ENCODE measurements at regions not wholly inside any gene's neighbourhood (a gene's known extent, or its start where the extent isn't known, plus 50 kb on each side); places are given as distances from the start of the nearest gene placed in this dataset.

DNA sequence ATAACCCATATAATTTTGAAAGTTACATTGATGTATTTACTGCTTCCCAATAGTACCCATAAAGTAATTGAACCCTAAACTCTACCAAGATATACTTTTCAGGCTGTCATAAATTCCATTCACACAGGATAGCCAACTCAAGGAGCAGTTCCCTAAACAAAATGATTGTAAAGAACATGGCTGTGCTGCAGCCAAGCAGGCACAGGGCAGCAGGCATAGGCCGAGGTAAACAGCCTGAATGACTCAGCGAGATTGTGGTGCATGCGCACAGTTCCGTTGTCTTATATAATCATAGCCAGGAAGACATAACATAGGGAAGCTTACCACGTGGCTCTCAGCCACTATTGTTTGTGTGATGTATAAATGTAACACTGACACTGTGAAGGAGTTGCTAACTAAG, 344.9 kb downstream of the FSCB start:
- Histone ChIP-seq H3K36me3 (no peaks in the 10 kb centered on the region), H3K27me3 (no peaks in the 10 kb centered on the region), H3K4me3 (no peak overlapping the region), H3K4me1 (no peaks in the 10 kb centered on the region), H3K9me3 (no peaks in the 10 kb centered on the region), H3K27ac (no peak overlapping the region)
- WGBS, 2 donors = 80 to 81% methylated on average over 5 of the region's 5 CpGs
- no peak for FAIRE-seq
- no peak for DNase-seq
- intact Hi-C loops (cut with DNase I) = no loop called here
- ATAC-seq = no peak
- TF ChIP-seq CTCF (IDR thresholded peaks at IDR 0.05) = no peak

GRCh38 chr14:44154874-44155273, 352.2 kb downstream of the FSCB start:
- ATAC-seq (no peak), DNase-seq (no peak), FAIRE-seq (no peak)
- intact Hi-C loops (cut with DNase I) = no loop called here
- Histone ChIP-seq H3K27ac (no peak overlapping the region), H3K27me3 (no peaks in the 10 kb centered on the region), H3K4me3 (no peak overlapping the region), H3K4me1 (no peaks in the 10 kb centered on the region), H3K36me3 (no peaks in the 10 kb centered on the region), H3K9me3 (no peaks in the 10 kb centered on the region)
- TF ChIP-seq CTCF (IDR thresholded peaks at IDR 0.05) = no peak

- FAIRE-seq = no peak
- no peak for ATAC-seq
- WGBS, 2 donors = 84 to 95% methylated on average over 1 of the region's 1 CpG
Observed at GRCh38 chr14:44154446-44154845, 352.6 kb downstream of the FSCB start.

DNA sequence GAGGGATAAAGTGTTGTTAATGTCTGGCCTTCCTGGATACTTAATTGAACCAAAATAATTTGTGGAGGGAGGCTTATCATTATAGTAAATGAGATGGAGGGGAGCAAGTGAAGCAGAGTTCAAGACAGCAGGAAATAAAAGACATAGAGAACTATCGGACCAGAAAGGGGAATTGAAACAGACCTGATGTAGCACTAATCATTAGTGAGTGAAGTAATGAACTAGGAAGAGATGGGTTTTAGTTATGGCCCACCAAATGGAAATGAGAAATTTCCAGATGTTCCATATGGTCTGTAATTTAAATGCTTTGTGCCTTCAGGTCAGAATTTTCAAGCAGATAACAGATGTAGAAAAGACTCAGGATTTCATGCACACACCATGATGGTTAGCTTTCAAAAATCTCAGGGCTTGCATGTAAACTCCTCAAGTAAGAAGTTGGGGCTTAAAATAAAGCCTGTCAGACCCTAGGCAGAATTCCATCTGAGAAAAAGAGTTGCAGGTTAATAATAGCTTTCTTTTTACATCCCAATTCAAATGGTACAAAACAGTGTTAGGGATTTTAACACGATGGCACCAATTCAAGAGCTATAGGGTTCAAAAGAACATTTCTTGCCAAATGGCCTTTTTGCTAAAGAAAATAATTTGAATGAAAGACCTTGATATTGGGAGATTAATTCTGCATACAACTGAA, 355.8 kb downstream of the FSCB start:
- Histone ChIP-seq H3K27ac (no peak overlapping the region), H3K27me3 (no peaks in the 10 kb centered on the region), H3K9me3 (no peaks in the 10 kb centered on the region), H3K4me1 (no peaks in the 10 kb centered on the region), H3K36me3 (no peaks in the 10 kb centered on the region), H3K4me3 (no peak overlapping the region)
- 69 to 82% methylated on average over 2 of the region's 2 CpGs for WGBS, 2 donors
- no peak for TF ChIP-seq CTCF (IDR thresholded peaks at IDR 0.05)
- ATAC-seq = no peak
- no peak for FAIRE-seq
- no peak for DNase-seq
- intact Hi-C loops (cut with DNase I) = no loop called here

More at GRCh38 chr14:44154446-44154845, 352.6 kb downstream of the FSCB start:
- peak in 1 of 6 donors; percentile 23 for DNase-seq
- Histone ChIP-seq H3K27ac (no peak overlapping the region), H3K4me3 (no peak overlapping the region), H3K36me3 (no peaks in the 10 kb centered on the region), H3K27me3 (no peaks in the 10 kb centered on the region), H3K9me3 (no peaks in the 10 kb centered on the region), H3K4me1 (no peaks in the 10 kb centered on the region)
- TF ChIP-seq CTCF (IDR thresholded peaks at IDR 0.05) = no peak
- intact Hi-C loops (cut with DNase I) = no loop called here

DNA sequence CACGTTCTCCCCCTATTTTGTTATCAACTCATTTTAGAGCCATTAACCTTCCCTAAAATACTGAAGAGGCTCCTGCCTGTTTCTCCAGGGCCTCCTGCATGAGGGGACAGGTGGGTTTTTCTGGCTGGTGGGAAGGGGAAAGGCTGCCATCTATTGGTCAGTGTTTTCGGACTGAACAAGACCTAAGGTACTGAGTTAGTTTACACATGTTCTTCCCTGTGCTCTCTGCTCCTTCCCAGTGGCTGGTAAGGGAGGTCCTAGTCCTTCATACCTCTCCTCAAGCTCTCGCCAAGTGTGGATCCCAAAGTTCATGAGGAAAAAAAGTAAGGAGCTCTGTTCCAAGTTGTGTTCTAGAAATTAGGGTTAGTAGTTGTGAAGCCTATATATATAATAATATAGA, 357.5 kb downstream of the FSCB start:
- no peaks in the 10 kb centered on the region for H3K27me3 ChIP-seq
- H3K4me1 ChIP-seq = no peaks in the 10 kb centered on the region
- TF ChIP-seq CTCF (IDR thresholded peaks at IDR 0.05) = no peak
- no peaks in the 10 kb centered on the region for H3K36me3 ChIP-seq
- no peak overlapping the region for H3K4me3 ChIP-seq
- no peak overlapping the region for H3K27ac ChIP-seq
- FAIRE-seq (no peak), ATAC-seq (no peak), DNase-seq (peak in 1 of 6 donors; percentile 9)
- intact Hi-C loops (cut with DNase I) = no loop called here
- 26 to 39% methylated on average over 3 of the region's 3 CpGs for WGBS, 2 donors
- H3K9me3 ChIP-seq = no peaks in the 10 kb centered on the region

Data from pancreas (tissue), 10 donors.